ENCODE measurements at regions not wholly inside any gene's neighbourhood (a gene's known extent, or its start where the extent isn't known, plus 50 kb on each side); places are given as distances from the start of the nearest gene placed in this dataset.

DNA sequence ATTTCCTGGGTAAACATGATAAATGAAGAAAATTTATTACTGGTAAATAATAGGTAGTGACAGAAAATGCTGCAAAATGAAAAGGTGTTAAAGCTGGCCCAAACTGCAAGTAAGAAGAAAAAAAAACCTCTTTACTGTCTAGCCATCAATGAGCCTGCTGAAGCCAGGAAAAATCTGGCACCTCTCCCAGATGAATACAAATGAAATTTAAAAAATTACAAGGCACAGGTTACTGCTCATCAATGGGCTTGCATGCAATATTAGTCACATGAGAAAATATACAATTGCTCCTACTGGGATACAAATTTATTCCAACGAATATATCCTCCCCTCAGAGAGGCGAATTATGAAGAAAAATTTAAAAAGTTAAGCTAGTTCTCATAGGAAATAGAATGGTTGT lies 1422.5 kb downstream of the KCNT2 start:
- no peak for TF ChIP-seq GATA3 (IDR thresholded peaks at IDR 0.05; ENCODE audit: low read depth, low read length)
- no peak for TF ChIP-seq GATA2 (IDR thresholded peaks at IDR 0.05; ENCODE audit: low read depth, low read length)
